ENCODE measurements at regions not wholly inside any gene's neighbourhood (a gene's known extent, or its start where the extent isn't known, plus 50 kb on each side); places are given as distances from the start of the nearest gene placed in this dataset.

DNA sequence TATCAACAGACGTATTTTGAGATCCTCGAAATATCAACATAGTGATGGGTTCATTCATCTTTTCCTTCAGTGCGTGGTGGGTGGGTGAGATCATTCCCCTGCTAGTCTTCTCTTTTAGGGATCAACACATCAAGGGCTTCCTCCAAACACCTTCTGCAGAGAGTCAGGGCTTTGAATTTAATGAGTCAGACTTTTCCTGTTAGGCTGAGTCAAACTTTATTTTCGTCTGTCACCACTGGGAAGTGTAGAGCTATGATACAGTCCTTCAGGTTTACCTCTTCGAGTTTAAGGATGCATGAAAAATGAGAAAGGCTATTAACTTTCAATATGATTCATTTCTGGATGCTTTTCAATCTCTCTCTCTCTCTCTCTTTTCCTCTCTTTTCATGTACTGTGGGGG lies 189.1 kb downstream of the BMP2 start:
- no peak for DNase-seq

DNA sequence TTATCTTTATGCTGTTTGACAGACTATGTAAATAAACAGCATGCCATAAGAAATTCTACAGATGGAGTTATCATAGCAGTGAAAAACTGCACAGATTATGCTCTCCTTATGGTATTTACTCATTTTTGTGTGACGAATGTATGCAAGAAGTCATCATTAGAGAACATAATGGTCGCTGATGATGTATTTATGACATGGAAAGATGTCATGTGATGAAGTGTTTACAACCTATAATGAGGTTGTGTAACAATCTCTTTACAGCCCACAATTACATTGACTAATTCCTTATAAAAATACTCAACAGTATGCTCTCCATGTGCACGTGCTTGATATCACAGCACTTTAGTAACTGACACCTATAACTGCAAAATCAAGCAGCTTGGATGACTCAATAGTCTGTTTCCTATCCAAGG lies 192.4 kb downstream of the BMP2 start:
- DNase-seq: no peak

DNA sequence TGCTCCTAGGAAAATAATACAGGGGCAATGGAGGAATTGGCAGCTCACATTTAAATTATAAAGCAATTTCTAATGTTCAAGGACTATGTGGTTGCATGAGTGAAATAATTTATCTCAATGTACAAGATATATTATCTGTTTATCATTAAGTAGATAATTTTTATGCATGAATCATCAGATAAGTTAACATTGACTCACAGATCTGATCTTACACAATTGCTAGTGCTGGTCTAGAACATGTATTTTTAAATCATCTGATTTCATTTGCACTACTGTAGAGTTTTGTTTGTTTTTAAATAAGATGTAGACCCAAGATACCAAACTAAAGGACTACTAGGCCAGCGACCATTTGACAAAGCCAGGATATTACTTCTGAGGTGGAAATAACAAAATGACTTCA lies 199.2 kb downstream of the BMP2 start:
- DNase-seq: no peak

- DNase-seq: no peak
Measured at GRCh38 chr20:6974838-6975237, 207.4 kb downstream of the BMP2 start.

GRCh38 chr20:6975311-6975710 lies 207.8 kb downstream of the BMP2 start:
- DNase-seq: no peak

- DNase-seq: no peak
Measured at GRCh38 chr20:6976106-6976900, 208.8 kb downstream of the BMP2 start.

GRCh38 chr20:6979621-6980020 lies 212.1 kb downstream of the BMP2 start:
- no peak for DNase-seq

DNA sequence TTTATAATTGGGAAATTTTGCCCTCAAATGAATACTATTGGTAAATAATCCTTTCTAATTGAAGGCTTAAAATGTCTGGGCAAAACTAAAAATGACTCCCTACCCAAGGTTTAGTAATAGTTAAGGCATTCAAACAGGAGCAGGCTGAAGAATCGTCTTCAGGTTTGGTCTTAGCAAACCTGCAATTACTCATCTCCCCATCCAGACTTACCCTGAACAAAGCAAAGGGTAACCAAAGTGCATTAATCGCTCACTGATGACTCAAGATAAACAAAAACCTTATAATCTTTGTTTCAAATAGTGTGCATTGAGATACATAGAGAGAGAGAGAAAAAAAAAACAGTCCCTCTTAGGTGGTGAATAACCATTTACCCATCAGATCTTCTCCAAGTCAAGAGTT lies 225.5 kb downstream of the BMP2 start:
- no peak for DNase-seq

GRCh38 chr20:6993511-6993910 lies 226.0 kb downstream of the BMP2 start:
- no peak for DNase-seq

DNA sequence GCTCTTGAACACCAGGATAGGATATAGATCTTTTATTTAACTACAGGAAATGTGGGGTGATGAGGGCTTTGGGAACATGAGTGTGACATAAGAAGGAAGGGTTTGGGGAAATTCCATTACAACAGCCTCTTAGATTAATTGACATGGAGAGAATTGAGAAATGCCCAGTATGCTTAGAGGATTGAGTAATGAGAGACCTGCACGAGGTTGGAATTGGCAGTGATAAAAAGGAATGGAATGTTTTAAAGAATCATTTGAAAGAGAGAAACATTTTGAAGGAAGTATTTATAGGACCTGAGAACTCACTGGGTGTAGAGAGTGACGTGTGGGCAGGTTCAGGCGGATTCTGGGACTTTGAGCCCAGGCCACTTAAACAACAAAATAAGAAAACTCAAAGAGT lies 227.0 kb downstream of the BMP2 start:
- DNase-seq: no peak

- DNase-seq: no peak
Measured at GRCh38 chr20:6998909-6999308, 231.4 kb downstream of the BMP2 start.

DNA sequence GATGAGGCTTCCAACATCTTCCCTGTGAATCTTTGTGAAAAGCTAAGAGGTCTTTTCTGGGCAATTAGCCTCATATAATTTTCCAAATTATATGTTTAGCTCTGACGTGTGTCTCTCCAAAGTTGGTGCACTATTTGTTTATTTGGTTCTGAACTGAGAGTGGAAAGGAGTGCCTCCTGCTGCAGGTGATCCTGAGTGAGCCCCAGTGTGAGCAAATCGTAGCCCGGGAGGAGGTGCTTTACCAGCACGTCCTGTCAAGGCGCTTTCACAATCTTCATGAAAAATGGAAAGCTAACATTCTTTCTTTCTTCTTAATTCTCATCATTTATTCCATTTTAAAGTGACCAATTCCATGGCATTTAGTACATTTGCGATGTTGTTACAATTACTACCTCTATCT lies 231.9 kb downstream of the BMP2 start:
- DNase-seq: no peak

- DNase-seq: no peak
Measured at GRCh38 chr20:7003598-7003997, 236.1 kb downstream of the BMP2 start.

DNA sequence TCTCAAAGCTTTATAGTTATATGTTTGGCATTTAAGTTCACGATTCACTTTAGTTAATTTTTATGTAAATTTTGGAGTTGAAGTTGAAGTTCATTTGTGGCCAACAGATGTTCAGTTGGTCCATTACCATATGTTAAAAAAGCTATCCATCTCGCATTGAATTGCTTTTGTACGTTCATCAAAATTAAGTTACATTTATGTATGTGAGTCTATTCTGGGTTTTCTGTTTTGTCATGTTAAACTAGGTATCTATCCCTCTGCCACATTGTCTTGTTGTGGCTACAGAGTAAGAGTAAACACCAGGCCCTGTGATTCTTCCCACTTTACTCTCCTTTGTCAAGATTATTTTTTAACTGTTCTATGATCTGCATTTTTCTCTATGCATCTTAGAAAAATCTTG lies 237.3 kb downstream of the BMP2 start:
- DNase-seq: no peak

GRCh38 chr20:7010527-7010926 lies 243.0 kb downstream of the BMP2 start:
- no peak for DNase-seq

- DNase-seq: no peak
Measured at GRCh38 chr20:7015257-7015656, 247.8 kb downstream of the BMP2 start.

GRCh38 chr20:7022597-7022996 lies 255.1 kb downstream of the BMP2 start:
- no peak for DNase-seq

DNA sequence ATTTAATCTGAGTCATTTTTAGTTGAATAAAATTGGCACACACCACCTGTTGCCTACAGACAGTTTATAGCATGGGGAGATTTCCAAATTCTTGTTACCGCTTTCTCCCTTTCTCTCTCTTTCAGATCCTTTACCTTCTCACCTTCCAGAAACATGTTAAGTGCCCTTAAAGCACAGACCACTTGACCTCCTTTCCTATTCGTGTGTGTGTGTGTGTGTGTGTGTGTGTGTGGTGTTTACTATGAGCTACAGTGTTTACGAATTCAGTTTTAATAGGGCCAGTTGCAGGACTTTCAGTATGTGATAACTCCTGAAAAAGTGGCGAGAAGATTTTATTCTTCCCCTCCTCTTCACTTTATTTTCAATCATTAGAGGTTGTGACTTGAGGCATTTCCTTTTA lies 258.1 kb downstream of the BMP2 start:
- DNase-seq: no peak

DNA sequence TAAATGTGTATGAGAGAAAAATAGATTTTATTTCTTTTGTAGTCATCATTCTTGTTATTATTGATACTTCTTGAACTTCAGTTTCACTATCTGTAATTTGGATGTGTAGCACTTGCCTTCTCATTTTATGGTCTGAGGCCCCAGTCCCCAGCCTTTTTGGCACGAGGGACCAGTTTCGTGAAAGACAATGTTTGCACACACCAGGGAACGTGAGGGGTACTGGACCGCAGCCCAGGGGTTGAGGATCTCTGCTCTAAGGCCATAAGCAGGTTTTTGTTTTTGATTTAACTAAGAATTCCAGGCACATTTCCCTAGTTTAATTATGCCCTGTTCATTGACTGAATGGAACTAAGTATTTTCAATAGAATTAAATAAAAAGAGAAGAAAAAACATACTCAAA lies 261.5 kb downstream of the BMP2 start:
- DNase-seq: no peak

GRCh38 chr20:7031222-7031621 lies 263.7 kb downstream of the BMP2 start:
- DNase-seq: no peak

GRCh38 chr20:7038029-7038428 lies 270.5 kb downstream of the BMP2 start:
- no peak for DNase-seq

GRCh38 chr20:7057611-7058010 lies 290.1 kb downstream of the BMP2 start:
- no peak for DNase-seq

DNA sequence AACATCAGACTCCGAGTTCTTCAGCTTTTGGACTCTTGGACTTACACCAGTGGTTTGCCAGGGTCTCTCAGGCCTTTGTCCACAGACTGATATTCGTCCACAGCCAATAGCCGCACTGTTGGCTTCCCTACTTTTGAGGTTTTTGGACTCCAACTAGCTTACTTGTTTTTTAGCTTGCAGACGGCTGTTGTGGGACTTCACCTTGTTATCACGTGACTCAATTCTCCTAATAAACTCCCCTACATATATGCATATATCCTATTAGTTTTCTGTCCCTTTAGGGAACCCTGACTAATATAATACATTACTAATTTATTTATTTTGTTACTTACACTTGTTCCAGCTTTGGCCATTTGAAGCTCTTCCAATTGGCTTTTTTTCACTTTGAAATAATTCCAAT lies 311.3 kb downstream of the BMP2 start:
- no peak for DNase-seq

DNA sequence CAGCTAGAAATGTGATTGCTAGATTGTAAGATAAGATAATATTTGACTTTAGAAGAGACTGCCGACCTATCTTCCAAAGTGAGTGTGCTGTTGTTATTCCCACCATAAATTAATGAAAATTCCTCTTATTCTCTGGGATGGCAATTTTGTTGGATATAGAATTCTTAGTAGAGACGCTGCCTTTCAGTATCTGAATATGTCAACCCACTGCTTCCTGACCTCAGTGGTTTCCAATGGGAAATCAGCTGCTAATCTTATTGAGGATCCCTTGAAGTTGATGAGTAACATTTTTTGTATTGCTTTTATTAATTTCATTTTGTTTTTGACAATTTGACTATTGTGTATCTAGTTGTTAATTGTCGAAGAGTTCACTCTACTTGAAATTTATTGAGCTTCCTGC lies 313.0 kb downstream of the BMP2 start:
- DNase-seq: no peak

DNA sequence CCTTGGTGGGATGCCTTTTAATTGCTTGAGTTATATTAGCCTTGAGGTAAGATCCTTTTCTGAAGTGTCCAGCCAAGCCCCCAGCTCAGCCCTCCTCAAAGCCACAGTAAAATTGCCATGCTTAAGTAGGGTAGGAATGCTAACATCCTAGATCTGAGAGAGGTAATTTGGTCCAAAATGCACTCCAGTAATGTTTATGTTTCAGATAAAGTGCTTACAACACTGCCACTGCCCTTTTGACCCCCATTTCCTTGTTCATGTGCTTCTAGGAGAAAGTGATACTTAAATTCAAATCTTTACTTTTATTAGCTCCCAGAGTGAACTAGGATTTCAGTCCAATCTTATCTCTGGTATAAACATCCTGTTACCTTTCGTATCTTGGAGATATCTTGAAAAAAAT lies 318.0 kb downstream of the BMP2 start:
- no peak for DNase-seq
